ENCODE measurements at regions not wholly inside any gene's neighbourhood (a gene's known extent, or its start where the extent isn't known, plus 50 kb on each side); places are given as distances from the start of the nearest gene placed in this dataset.

GRCh38 chr3:168909260-168909659 lies 754.3 kb downstream of the MECOM start:
- DNase-seq (ENCODE audit: low read depth, low spot score) = no peak
- no peak overlapping the region for H3K4me3 ChIP-seq (ENCODE audit: low read depth, low read length)
- POLR2A ChIA-PET = no interaction called here
- CTCF ChIA-PET = no interaction called here
- no peak for TF ChIP-seq CTCF (IDR thresholded peaks at IDR 0.05; ENCODE audit: insufficient read depth, low read length, missing control alignments)

GRCh38 chr3:168895419-168895818 lies 768.1 kb downstream of the MECOM start:
- no peak overlapping the region for H3K4me3 ChIP-seq (ENCODE audit: low read depth, low read length)
- TF ChIP-seq CTCF (IDR thresholded peaks at IDR 0.05; ENCODE audit: insufficient read depth, low read length, missing control alignments) = no peak
- CTCF ChIA-PET = interaction anchor here (0.8 kb wide), 1 partner anchor 11 kb away, joined by 4 read pairs; no protein-coding TSS in a partner anchor
- no peak for DNase-seq (ENCODE audit: low read depth, low spot score)
- POLR2A ChIA-PET = no interaction called here

- POLR2A ChIA-PET = no interaction called here
- TF ChIP-seq CTCF (IDR thresholded peaks at IDR 0.05; ENCODE audit: insufficient read depth, low read length, missing control alignments) = no peak
- H3K4me3 ChIP-seq (ENCODE audit: low read depth, low read length) = no peak overlapping the region
- CTCF ChIA-PET = no interaction called here
- DNase-seq (ENCODE audit: low read depth, low spot score) = no peak
These were observed 769.3 kb downstream of the MECOM start for GRCh38 chr3:168894214-168894613.

GRCh38 chr3:168889666-168890065 lies 773.8 kb downstream of the MECOM start:
- no peak overlapping the region for H3K4me3 ChIP-seq (ENCODE audit: low read depth, low read length)
- CTCF ChIA-PET = no interaction called here
- POLR2A ChIA-PET = no interaction called here
- DNase-seq (ENCODE audit: low read depth, low spot score) = no peak
- TF ChIP-seq CTCF (IDR thresholded peaks at IDR 0.05; ENCODE audit: insufficient read depth, low read length, missing control alignments) = no peak

- POLR2A ChIA-PET = no interaction called here
These were observed 774.7 kb downstream of the MECOM start for GRCh38 chr3:168888781-168889180.

GRCh38 chr3:168885028-168885427 lies 778.5 kb downstream of the MECOM start:
- no peak for DNase-seq (ENCODE audit: low read depth, low spot score)
- POLR2A ChIA-PET = no interaction called here
- H3K4me3 ChIP-seq (ENCODE audit: low read depth, low read length) = no peak overlapping the region
- TF ChIP-seq CTCF (IDR thresholded peaks at IDR 0.05; ENCODE audit: insufficient read depth, low read length, missing control alignments) = no peak
- CTCF ChIA-PET = interaction anchor here (0.9 kb wide), 1 partner anchor 10 kb away, joined by 4 read pairs; no protein-coding TSS in a partner anchor

More at GRCh38 chr3:168888781-168889180, 774.7 kb downstream of the MECOM start:
- H3K4me3 ChIP-seq (ENCODE audit: low read depth, low read length) = no peak overlapping the region
- CTCF ChIA-PET = no interaction called here
- no peak for DNase-seq (ENCODE audit: low read depth, low spot score)
- TF ChIP-seq CTCF (IDR thresholded peaks at IDR 0.05; ENCODE audit: insufficient read depth, low read length, missing control alignments) = no peak

All from AG04449 (cell line).